GM12872 (cell line): ENCODE measurements at regions not wholly inside any gene's neighbourhood (a gene's known extent, or its start where the extent isn't known, plus 50 kb on each side); places are given as distances from the start of the nearest gene placed in this dataset.

Experiments
- TF ChIP-seq, protein P1 (sequence below): IDR thresholded peaks from 3 replicates; pipeline ENCODE4 v1.5.1; 2011; ENCODE audit warnings: low read depth, mild to moderate bottlenecking, low read length, moderate library complexity; ENCODE audit not compliant: insufficient read depth

- TF ChIP-seq, protein P1, sequence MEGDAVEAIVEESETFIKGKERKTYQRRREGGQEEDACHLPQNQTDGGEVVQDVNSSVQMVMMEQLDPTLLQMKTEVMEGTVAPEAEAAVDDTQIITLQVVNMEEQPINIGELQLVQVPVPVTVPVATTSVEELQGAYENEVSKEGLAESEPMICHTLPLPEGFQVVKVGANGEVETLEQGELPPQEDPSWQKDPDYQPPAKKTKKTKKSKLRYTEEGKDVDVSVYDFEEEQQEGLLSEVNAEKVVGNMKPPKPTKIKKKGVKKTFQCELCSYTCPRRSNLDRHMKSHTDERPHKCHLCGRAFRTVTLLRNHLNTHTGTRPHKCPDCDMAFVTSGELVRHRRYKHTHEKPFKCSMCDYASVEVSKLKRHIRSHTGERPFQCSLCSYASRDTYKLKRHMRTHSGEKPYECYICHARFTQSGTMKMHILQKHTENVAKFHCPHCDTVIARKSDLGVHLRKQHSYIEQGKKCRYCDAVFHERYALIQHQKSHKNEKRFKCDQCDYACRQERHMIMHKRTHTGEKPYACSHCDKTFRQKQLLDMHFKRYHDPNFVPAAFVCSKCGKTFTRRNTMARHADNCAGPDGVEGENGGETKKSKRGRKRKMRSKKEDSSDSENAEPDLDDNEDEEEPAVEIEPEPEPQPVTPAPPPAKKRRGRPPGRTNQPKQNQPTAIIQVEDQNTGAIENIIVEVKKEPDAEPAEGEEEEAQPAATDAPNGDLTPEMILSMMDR = no peak
Measured at GRCh38 chr12:83805156-83805772, 1107.3 kb downstream of the SLC6A15 start.

GRCh38 chr12:83801972-83802371, 1110.6 kb downstream of the SLC6A15 start:
- TF ChIP-seq, protein P1 = no peak

GRCh38 chr12:83800022-83800421, 1112.6 kb downstream of the SLC6A15 start:
- TF ChIP-seq, protein P1 = no peak

DNA sequence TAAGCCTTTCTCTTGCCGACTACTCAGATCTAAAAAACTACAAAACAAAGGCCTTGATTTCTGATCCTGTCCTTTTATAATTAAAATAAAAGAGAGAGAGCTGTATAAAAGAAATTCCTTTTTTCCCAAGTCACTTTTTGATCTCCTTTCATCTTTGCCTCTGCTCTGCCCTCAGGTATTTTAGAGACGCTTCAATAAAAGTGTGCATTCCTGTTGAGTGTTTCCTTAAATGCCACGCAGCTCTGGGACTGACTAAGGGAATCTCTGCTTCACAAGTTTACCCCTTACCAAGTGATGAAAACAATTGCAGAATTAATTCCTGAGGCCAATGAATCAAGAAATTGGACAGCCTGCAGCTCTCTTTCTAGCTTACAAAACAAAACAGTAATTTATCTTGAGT, 1109.8 kb downstream of the TMTC2 start:
- TF ChIP-seq, protein P1 = no peak

DNA sequence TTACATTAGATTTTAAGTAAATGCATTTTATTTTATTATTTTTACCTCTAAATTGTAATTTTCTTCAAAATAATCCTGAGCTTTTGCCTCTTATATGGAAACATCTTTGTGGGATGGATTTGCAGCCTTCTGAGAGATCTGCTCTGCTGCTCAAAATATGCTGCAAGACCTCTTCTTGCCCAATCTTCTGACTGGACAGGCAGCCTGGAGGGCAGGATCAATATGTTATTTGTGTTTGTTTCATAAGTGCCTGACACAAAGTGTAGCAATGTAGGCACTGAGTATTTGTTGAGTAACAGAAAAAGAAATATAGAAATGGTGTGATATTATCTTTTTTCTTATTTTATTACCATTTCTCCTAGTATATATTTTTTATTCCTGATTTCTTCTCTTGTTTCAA, 1106.9 kb downstream of the TMTC2 start:
- TF ChIP-seq, protein P1 = no peak

GRCh38 chr12:83784298-83784890, 1097.7 kb downstream of the TMTC2 start:
- TF ChIP-seq, protein P1 = no peak

- TF ChIP-seq, protein P1 = no peak
Measured at GRCh38 chr12:83779526-83779925, 1092.8 kb downstream of the TMTC2 start.
